ENCODE measurements at regions not wholly inside any gene's neighbourhood (a gene's known extent, or its start where the extent isn't known, plus 50 kb on each side); places are given as distances from the start of the nearest gene placed in this dataset.

- Histone ChIP-seq H3K9ac (replicated peaks; ENCODE audit: extremely low read depth, insufficient read depth, low read length) (no peak overlapping the region), H3K9me1 (replicated peaks; ENCODE audit: control insufficient read depth, extremely low read depth, insufficient read depth, low read length) (no peaks in the 10 kb centered on the region), H3K36me3 (ENCODE audit: control insufficient read depth in 2 of 2, extremely low read depth in 1 of 2, insufficient read depth in 2 of 2, low read length in 2 of 2) (no peaks in the 10 kb centered on the region), H4K20me1 (replicated peaks; ENCODE audit: control insufficient read depth, extremely low read depth, insufficient read depth, low read length) (no peaks in the 10 kb centered on the region), H3K9me3 (replicated peaks; ENCODE audit: control insufficient read depth, insufficient read depth, low read length) (no peaks in the 10 kb centered on the region), H3K4me2 (ENCODE audit: insufficient read depth, low read length) (no peak overlapping the region), H3K79me2 (ENCODE audit: control insufficient read depth, insufficient read depth, low read length) (no peaks in the 10 kb centered on the region), H3K4me1 (ENCODE audit: control insufficient read depth, extremely low read depth, insufficient read depth, low read length) (peaks cover 2% of the 10 kb centered on the region), H2AFZ (ENCODE audit: low read depth, low read length) (no peak overlapping the region), H3K27ac (ENCODE audit: insufficient read depth, low read depth, low read length) (no peak overlapping the region), H3K27me3 (ENCODE audit: control insufficient read depth in 2 of 2, insufficient read depth in 2 of 2, low read length in 2 of 2) (peaks cover 0 to 3% of the 10 kb centered on the region in 2 experiments), H3K4me3 (replicated peaks in 1 of 3; ENCODE audit: insufficient read depth in 1 of 3, low read depth in 1 of 3, low read length in 3 of 3) (no peak overlapping the region)
- ChIA-PET CTCF (no interaction called here), POLR2A (no interaction called here)
- intact Hi-C loops (cut with micrococcal nuclease) (no loop called here), dilution Hi-C loops (cut with MboI; ENCODE audit: extremely low pct_ligation_motif_present, low sequenced_read_pairs) (no loop called here)
- no peak for TF ChIP-seq MYC (IDR thresholded peaks at IDR 0.05; ENCODE audit: low read depth, low read length)
- TF ChIP-seq MAX (IDR thresholded peaks at IDR 0.05; ENCODE audit: insufficient read depth, insufficient read length) = no peak
- TF ChIP-seq GATA2 (IDR thresholded peaks at IDR 0.05; ENCODE audit: insufficient read depth, insufficient read length, low read depth, low read length) = no peak
- no peak for TF ChIP-seq POLR2AphosphoS5 (IDR thresholded peaks at IDR 0.05; ENCODE audit: insufficient read depth, low read depth, low read length)
- no peak for TF ChIP-seq POLR2A (IDR thresholded peaks at IDR 0.05; ENCODE audit: low read depth, low read length)
- TF ChIP-seq EZH2 (IDR thresholded peaks at IDR 0.05; ENCODE audit: borderline replicate concordance, low read depth, low read length, severe bottlenecking) = no peak
- TF ChIP-seq FOS (IDR thresholded peaks at IDR 0.05; ENCODE audit: borderline replicate concordance, insufficient read depth, low read length) = no peak
- no peak for TF ChIP-seq JUN (IDR thresholded peaks at IDR 0.05; ENCODE audit: borderline replicate concordance, insufficient read depth, insufficient read length, low read depth)
- no peak for TF ChIP-seq CTCF (IDR thresholded peaks at IDR 0.05; ENCODE audit: extremely low read depth in 1 of 2, insufficient read depth in 1 of 2, low read depth in 1 of 2, low read length in 2 of 2)
- BruUV-seq (replicated peaks) = no TSS peak
- no peak for FAIRE-seq
- no peak for DNase-seq (ENCODE audit: low read depth, low spot score)
These were observed 181.8 kb upstream of the UBL3 start for GRCh38 chr13:30032263-30032662.
